ENCODE measurements at regions not wholly inside any gene's neighbourhood (a gene's known extent, or its start where the extent isn't known, plus 50 kb on each side); places are given as distances from the start of the nearest gene placed in this dataset.

DNA sequence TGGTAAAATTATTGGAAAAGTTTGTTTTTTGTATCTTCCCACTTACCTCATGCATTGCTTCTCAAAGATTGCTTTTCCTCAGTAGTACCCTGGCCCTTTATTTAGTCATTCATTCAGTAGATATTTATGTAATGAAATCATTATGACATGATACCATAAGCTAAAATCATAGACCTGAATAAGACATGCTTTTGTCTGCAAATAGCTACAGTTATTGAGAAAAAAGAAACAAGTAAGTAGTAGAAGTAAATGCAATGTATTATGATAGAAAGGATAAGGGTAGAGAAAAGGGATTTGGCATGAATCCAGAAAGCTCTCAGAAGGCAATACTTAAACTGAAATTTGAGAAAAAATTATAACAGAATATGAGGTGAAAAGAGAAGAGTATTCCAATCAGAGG lies 352.5 kb downstream of the GPM6A start:
- intact Hi-C loops (cut with DNase I), result no loop called here
- DNase-seq (ENCODE audit: low spot score), result no peak

DNA sequence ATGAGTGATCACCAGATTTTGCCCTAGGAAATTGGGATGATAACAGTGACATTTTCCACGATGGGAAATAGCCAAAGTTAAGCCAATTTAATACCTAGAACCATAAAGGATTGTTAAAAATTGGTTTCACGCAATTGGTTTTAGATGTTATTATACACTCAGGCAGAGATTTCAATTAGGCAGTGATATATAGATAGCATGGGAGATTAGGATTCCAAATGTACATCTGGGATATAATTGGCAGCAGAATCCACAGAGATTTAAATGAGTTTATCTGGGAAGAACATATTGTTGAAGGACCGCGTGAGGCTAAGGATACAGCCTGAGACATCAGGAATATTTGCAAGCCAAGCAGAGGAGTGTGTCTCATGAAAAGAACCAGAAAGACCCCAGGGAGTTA lies 351.6 kb downstream of the GPM6A start:
- intact Hi-C loops (cut with DNase I), result no loop called here
- no peak for DNase-seq (ENCODE audit: low spot score)

DNA sequence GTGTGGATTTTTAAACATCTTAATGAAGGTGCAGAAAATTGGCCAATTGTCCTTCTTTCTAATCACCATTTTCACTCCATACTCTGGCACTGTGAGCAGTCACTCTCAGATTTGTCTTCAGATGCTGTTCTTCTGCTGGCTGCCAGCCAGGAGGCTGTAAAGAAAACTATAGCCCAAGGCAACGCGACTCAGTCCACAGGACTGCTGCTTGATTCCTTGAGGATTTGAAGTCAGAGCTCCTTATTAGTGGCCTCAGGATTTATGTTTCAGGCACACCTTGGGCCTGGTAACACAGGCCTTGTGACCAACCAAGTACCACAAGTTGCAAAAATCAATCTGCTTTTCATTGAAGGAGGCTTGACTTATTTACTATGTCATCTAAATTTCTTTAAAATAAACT lies 342.6 kb downstream of the GPM6A start:
- DNase-seq (ENCODE audit: low spot score), result no peak
- intact Hi-C loops (cut with DNase I), result no loop called here

DNA sequence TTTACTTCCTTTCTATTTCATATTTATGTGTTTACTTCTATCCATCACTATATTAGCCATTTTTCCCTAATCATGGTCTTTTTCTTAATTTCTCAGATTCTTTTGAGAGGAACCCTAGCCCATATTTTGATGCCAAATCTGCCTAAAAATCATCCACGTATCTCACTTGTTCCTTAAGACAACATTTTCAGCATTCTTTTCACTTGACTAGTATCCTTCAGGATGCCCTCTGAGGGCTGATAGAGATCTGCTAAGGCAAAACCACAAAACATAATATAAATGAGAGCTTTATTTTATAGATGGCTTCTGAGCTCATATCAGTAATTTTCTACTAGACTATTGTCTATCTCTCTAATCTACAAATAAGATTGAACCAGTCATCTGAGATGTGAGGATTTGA lies 341.9 kb downstream of the GPM6A start:
- no peak for DNase-seq (ENCODE audit: low spot score)
- intact Hi-C loops (cut with DNase I), result no loop called here

DNA sequence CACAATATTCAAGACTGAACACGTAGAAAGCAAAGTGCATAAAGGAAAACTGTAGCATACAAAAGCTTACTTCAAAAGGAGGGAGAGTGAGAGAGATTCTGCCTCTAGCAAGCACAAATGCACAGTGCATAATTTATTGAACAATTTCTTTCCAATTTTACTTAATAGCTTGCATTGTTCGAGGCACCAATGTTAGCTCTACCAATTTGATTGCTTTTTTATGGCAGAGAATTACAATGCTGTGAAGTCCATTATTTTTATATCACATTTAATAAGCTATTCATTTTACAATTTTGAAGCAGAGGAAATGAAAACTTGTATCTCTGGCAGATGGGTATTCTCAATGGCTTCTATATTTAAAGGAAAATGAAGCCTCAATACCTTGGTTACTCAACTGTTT lies 331.7 kb downstream of the GPM6A start:
- intact Hi-C loops (cut with DNase I), result no loop called here
- DNase-seq (ENCODE audit: low spot score), result no peak

DNA sequence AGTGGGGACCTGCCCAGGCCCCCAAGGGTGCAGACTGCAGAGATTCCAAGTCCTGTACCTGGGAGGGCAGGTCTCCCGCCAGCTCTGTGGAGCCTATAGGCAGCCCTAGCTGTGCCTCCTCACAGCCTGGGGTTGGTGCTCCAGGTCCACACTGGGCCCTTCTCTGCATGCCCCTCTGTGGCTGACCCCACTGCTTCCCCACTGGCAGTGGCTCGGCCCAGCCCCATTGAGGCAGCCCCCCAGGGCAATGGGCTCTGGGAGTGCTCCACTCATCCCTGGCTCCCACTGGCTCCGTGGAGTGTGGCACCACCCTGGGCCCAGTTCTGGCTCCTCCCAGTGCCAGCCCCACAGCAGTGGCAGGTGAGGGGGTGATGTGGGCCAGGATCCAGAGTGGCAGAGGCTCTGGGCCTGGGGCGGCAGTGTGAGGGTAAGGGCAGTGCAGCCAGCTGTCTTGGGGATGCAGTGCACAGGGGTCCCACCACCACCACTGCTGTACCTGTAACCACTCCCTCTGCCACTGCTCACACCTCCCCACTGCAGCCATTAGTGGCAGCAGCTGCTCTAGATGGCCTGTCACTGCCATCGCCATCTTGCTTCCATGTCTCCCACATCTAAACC lies 312.2 kb downstream of the GPM6A start:
- intact Hi-C loops (cut with DNase I), result loop anchor here in 1 of 2 donors (5.0 to 10.0 kb wide), 2 partner anchors 575 to 1507 kb away; no protein-coding TSS in a partner anchor
- DNase-seq (ENCODE audit: low spot score), result no peak

GRCh38 chr4:175504318-175504717 lies 307.7 kb downstream of the GPM6A start:
- no peak for DNase-seq (ENCODE audit: low spot score)
- intact Hi-C loops (cut with DNase I), result loop anchor here in 1 of 2 donors (5.0 kb wide), 1 partner anchor 1503 kb away; no protein-coding TSS in a partner anchor

DNA sequence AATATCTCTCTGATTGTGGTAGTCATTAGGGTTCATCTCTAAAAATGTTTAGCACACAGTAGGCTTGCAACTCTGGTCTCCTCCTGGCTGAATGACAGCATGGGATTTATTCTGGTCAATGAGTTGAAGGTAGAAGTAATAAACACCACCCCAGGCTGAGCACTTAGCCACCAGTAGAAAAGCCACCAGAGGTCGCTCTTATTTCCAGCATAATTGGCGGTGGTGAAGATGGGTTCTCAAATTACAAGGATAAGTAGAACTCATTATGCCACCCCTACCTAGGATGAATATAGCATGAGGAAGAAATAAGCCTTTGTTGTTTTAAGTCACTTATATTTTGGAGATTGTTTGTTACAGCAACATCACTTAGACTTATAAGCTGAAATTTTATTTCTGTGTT lies 302.7 kb downstream of the GPM6A start:
- DNase-seq (ENCODE audit: low spot score), result no peak
- intact Hi-C loops (cut with DNase I), result no loop called here

DNA sequence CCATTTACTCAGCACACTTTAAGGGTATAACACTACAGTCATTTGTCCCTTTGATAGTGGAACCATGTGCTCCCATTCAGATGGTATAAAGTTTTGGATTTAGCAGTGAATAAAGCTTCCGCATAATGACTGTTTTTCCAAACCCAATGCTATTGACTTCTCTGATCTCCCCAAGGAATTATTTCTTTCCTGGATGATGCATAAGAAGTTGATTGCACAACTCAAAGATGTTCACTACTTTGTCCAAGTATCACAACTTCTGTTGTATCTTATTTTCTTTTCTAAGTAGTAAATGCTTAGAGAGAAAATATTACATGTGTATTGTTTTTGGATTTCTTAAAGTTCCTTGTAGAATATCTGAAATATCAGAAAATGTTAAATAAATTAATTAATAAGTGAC lies 300.2 kb downstream of the GPM6A start:
- no peak for DNase-seq (ENCODE audit: low spot score)
- intact Hi-C loops (cut with DNase I), result no loop called here

DNA sequence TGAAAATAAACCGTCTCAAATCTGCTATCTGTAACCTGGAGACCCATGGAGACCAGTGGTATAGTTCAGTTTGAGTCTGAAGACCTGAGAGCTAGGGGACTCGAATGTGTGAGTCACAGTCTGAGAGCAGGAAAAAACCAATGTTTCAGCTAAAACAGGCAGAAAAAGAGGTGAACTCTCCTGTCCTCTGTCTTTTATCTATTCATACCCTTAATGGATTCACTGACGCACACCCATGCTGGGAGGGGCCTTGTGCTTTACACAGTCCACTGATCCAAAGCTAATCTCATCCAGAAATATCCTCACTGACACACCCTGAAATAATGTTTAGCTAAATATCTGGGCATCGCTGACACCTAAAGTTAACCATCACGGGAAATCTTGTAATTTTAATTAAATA lies 297.9 kb downstream of the GPM6A start:
- intact Hi-C loops (cut with DNase I), result no loop called here

GRCh38 chr4:175530655-175531054 lies 281.4 kb downstream of the GPM6A start:
- intact Hi-C loops (cut with DNase I), result no loop called here
- no peak for DNase-seq (ENCODE audit: low spot score)

More for the DNA sequence above, 297.9 kb downstream of the GPM6A start:
- no peak for DNase-seq (ENCODE audit: low spot score)

GRCh38 chr4:175531405-175532091 lies 280.5 kb downstream of the GPM6A start:
- intact Hi-C loops (cut with DNase I), result no loop called here
- no peak for DNase-seq (ENCODE audit: low spot score)

- intact Hi-C loops (cut with DNase I), result no loop called here
- DNase-seq (ENCODE audit: low spot score), result no peak
Measured at GRCh38 chr4:175536852-175537453, 275.1 kb downstream of the GPM6A start.

GRCh38 chr4:175539498-175539897 lies 272.6 kb downstream of the GPM6A start:
- no peak for DNase-seq (ENCODE audit: low spot score)
- intact Hi-C loops (cut with DNase I), result no loop called here

DNA sequence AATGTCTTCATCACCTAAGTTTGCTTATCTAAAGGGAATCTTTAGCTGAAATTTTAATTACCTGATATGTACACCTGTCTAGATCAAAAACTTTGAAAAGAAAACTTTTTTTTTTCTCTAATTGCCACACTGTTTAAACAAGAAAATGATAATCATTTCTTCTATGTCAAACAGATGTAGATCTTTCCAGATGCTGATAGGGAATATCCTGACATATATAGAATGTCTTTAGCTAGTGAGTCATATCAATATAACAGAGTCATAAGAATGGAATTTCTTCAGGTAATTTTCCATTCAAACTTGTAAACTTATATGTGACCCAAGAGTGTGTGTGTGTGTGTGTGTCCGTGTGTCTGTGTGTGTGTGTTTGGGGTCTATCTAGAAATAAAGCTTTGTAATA lies 271.9 kb downstream of the GPM6A start:
- intact Hi-C loops (cut with DNase I), result no loop called here
- no peak for DNase-seq (ENCODE audit: low spot score)

DNA sequence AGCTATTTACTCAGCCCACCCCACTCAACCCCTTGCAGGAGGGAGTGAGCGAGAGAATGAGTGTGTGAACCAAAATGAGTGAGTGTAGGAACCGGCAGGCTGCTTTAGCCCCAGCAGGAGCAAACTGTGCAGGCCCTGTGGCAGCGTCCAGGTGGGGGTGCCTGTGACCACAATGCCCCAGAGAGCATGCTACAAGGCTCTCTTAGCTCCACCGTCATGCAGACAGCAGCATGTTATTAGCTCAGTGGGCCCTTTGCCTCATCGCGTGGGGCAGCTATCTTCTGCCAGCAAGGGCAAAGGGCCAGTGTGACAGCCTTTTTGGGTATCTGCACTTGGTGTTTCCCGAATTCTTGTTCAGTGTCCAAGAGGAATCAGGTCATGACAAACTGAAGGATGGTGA lies 271.3 kb downstream of the GPM6A start:
- intact Hi-C loops (cut with DNase I), result no loop called here
- DNase-seq (ENCODE audit: low spot score), result no peak

GRCh38 chr4:175542786-175543185 lies 269.3 kb downstream of the GPM6A start:
- no peak for DNase-seq (ENCODE audit: low spot score)
- intact Hi-C loops (cut with DNase I), result no loop called here

- DNase-seq (ENCODE audit: low spot score), result no peak
- intact Hi-C loops (cut with DNase I), result no loop called here
Measured at GRCh38 chr4:175559126-175559525, 252.9 kb downstream of the GPM6A start.

- no peak for DNase-seq (ENCODE audit: low spot score)
- intact Hi-C loops (cut with DNase I), result no loop called here
Measured at GRCh38 chr4:175559526-175559925, 252.5 kb downstream of the GPM6A start.

DNA sequence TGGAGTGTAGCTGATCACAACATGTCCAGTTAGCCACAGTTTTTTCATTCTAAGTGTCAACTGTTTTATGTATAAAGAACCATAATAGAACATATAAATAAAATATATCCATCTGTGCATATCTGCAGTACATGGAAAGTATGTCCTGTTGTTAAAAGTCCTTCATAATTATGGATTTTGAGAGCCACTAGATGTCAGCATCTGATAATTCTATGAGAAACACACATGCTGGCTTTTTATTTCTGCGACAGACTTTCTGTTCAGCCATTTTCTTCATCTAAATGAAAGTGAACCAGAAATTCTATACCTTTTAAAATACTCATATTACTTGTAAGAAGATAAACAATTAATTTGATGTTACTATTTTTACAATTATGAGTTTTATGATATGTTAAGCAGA lies 251.5 kb downstream of the GPM6A start:
- intact Hi-C loops (cut with DNase I), result no loop called here
- no peak for DNase-seq (ENCODE audit: low spot score)

GRCh38 chr4:175561696-175562095 lies 250.4 kb downstream of the GPM6A start:
- no peak for DNase-seq (ENCODE audit: low spot score)
- intact Hi-C loops (cut with DNase I), result no loop called here
